ENCODE measurements at regions not wholly inside any gene's neighbourhood (a gene's known extent, or its start where the extent isn't known, plus 50 kb on each side); places are given as distances from the start of the nearest gene placed in this dataset.
"Not testable (repeated sequence)": the region's sequence is repeated elsewhere in the genome, so short reads cannot be mapped to it uniquely, and the experiment has no call there.

- DNase-seq (ENCODE audit: low spot score): peak; percentile 44
Measured at GRCh38 chr11:22049276-22049675, 143.6 kb upstream of the ANO5 start.

- no peak for DNase-seq (ENCODE audit: low spot score)
Measured at GRCh38 chr11:22065472-22065871, 127.4 kb upstream of the ANO5 start.

- no peak for DNase-seq (ENCODE audit: low spot score)
Measured at GRCh38 chr11:22069844-22070243, 123.0 kb upstream of the ANO5 start.

DNA sequence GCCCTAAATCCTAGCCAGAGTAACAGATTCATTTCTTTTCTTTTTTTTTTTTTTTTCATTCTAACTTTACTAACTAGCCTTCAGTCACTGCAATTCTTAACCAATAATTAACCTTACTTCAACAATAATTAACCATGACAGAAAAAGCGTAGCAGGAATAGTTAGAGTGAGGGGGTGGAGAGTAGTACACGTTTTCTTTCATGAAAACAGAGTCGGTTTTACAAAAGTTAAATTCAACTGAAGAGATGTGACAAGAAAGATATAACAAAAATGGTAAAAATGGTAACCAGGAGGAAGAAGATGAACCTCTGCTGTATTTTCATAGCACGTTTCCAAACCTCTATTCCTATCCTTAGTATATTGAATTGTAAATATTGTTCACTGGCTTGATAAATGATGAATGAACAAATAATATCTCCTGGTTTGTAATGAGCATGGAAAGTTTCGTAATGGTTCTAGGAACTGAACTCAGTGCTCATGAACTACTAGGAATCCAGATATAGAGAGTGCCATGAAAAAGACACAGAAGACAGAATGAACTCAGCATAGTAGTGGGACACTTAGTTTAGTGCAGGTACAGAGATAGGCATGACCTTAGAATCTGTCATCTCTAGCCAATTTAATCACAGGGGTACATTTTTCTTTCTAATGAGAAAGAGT is 116.5 kb upstream of the ANO5 start:
- DNase-seq (ENCODE audit: low spot score): peak; percentile 76

- DNase-seq (ENCODE audit: low spot score): no peak
Measured at GRCh38 chr11:22078063-22078462, 114.8 kb upstream of the ANO5 start.

DNA sequence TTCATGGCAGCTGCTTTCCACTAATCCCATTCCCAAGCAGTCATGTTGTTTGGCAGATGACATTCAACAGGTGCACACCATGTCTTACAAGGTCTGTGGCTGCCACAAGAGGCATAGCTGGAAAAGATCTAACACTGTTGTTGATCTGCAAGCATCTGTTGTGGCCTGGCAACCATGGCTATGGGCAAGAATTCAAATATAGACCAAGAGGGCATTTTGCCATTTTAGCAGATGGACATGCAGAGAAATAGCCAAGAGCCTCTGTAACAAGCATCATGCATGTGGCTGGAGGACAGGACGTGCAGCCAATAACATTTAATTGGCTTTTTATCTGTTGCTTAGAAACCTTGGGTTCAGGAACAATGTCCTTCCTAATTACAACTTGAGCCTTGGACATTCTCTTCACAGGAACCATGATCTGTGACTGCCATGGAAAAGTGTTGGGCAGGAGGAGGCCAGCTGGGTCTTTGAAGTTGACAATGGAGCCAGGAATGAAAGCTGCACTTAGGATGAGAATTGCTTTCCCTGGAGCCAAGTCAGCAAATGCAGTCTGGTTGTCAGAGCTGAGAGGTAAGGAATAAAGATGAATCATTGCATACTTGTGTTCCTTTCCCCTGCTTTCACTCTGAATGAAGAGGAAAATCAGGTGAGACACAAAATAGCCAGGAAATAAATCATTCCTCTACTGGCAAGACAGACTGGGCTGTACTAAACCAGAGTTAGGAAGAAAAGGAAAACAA is 113.6 kb upstream of the ANO5 start:
- peak; percentile 77 for DNase-seq (ENCODE audit: low spot score)

DNA sequence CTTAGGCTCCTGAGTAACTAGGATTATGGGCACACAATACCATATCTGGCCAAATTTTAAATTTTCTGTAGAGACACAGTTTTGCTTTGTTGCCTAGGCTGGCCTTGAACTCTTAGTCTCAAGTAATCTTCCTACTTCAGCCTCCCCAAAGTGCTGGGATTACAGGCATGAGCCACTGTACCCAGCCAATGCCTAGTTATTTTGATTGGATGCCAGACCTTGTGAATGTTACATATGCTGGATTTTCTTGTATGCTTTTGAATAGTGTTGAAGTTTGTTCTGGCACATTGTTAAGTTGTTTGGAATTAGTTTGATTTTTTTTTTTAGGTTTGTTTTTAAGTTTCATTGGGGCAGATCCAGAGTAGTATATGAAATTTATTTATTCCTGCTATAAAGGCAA is 110.7 kb upstream of the ANO5 start:
- no peak for DNase-seq (ENCODE audit: low spot score)

DNA sequence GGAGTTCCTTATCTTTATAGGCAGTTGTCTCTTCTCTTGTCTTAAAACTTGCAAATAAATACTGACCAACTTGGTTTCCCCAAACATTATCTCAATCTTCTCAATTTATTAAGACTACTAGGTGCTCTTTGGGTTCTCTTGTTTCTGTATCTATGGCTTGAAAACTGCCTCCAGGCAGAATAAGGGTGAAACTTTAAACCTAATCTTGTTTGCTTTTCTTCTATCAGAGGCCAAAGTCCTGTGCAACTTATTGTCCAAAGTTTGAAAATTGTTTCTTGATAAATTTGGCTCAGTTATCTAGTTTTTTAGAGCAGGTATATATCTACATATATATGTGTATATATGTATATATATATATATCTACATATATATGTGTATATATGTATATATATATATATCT is 110.1 kb upstream of the ANO5 start:
- no peak for DNase-seq (ENCODE audit: low spot score)

- no peak for DNase-seq (ENCODE audit: low spot score)
Measured at GRCh38 chr11:22084056-22084455, 108.8 kb upstream of the ANO5 start.

DNA sequence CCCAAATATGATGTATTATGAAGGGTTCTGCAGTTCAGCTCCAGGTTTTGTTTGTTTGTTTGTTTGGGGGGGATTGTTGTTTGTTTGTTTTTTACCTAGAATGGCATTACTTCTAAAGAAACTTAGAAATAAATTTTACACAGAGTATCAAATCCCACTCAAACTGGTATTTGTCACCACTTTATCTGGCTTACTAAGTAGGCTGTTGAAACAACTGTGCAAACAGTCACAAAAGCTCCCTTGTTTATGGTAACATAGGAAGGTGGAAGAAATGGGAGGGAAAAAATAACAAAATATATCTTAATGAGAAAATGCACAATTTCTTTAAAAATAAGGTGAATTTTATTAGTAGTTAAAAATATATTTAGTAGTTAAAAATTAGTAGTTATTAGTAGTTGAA is 108.3 kb upstream of the ANO5 start:
- DNase-seq (ENCODE audit: low spot score): no peak

DNA sequence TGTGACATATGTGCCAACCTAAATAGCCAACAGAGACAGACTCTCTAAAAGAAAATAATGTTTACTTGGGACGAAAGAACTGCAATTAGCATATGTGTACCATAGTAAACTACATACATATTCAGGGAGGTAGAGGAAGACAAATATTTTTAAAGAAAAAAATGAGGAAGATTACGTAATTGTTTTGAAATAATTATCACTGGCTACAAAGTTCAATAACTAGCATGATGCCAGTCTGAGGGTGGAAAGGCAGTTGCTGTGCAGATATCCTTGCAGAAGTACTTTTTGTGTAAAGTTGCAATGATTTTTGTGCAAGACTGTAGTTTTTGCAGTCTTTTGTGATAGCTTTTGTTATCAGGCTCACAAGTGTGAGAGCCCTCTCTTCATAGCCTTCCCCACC is 103.3 kb upstream of the ANO5 start:
- DNase-seq (ENCODE audit: low spot score): no peak

GRCh38 chr11:22106566-22106965 is 86.3 kb upstream of the ANO5 start:
- DNase-seq (ENCODE audit: low spot score): no peak

GRCh38 chr11:22115470-22116029 is 77.3 kb upstream of the ANO5 start:
- DNase-seq (ENCODE audit: low spot score): no peak

- DNase-seq (ENCODE audit: low spot score): not testable (repeated sequence)
Measured at GRCh38 chr11:22127981-22128380, 64.9 kb upstream of the ANO5 start.

- peak; percentile 32 for DNase-seq (ENCODE audit: low spot score)
Measured at GRCh38 chr11:22130462-22131053, 62.3 kb upstream of the ANO5 start.

GRCh38 chr11:22133776-22134175 is 59.1 kb upstream of the ANO5 start:
- DNase-seq (ENCODE audit: low spot score): no peak

GRCh38 chr11:22138264-22138663 is 54.6 kb upstream of the ANO5 start:
- no peak for DNase-seq (ENCODE audit: low spot score)

All from kidney tubule cell (primary cell).